ENCODE measurements at regions not wholly inside any gene's neighbourhood (a gene's known extent, or its start where the extent isn't known, plus 50 kb on each side); places are given as distances from the start of the nearest gene placed in this dataset.

DNA sequence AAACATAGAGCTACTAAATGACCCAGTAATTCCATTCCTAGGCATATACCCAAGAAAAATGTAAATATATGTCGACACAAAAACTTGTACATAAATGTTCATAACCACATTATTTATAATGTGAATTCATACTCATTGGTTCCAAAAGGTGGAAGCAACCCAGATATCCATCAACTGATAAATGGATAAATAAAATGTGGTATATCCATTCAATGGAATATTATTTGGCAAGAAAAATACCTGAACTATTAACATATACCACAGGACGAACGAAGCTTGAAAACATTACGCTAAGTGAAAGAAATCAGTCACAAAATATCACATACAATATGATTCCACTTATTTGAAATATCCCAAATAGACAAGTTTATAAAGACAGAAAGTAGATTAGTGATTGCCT lies 99.0 kb upstream of the SOX5 start:
- TF ChIP-seq POLR2AphosphoS5 (IDR thresholded peaks at IDR 0.05) (no peak), POLR2A (IDR thresholded peaks at IDR 0.05) (no peak)
- TF ChIP-seq, protein P1, sequence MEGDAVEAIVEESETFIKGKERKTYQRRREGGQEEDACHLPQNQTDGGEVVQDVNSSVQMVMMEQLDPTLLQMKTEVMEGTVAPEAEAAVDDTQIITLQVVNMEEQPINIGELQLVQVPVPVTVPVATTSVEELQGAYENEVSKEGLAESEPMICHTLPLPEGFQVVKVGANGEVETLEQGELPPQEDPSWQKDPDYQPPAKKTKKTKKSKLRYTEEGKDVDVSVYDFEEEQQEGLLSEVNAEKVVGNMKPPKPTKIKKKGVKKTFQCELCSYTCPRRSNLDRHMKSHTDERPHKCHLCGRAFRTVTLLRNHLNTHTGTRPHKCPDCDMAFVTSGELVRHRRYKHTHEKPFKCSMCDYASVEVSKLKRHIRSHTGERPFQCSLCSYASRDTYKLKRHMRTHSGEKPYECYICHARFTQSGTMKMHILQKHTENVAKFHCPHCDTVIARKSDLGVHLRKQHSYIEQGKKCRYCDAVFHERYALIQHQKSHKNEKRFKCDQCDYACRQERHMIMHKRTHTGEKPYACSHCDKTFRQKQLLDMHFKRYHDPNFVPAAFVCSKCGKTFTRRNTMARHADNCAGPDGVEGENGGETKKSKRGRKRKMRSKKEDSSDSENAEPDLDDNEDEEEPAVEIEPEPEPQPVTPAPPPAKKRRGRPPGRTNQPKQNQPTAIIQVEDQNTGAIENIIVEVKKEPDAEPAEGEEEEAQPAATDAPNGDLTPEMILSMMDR (IDR thresholded peaks at IDR 0.05) = no peak
- intact Hi-C loops (cut with DNase I; ENCODE audit: low total_unique reads) = no loop called here
- no peak overlapping the region for H3K27ac ChIP-seq

DNA sequence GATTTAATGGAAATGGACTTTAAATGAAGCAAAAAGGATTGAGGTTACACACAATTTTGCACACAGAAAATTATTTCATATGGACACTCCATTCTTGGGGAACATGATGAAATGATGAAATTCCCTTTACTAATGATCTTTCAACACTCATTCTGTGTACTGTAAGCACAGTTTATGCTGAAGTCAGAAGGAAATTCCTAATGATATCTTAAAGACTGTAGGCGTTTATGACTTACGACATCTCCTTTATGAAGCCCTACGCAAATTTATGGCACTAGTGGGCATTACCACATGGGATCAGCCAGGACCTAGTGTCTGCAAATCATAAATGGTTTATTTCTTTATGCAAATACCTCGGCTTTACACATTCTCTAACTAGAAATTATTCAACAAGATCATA lies 97.9 kb upstream of the SOX5 start:
- intact Hi-C loops (cut with DNase I; ENCODE audit: low total_unique reads) = no loop called here
- H3K27me3 ChIP-seq = no peaks in the 10 kb centered on the region
- TF ChIP-seq POLR2AphosphoS5 (IDR thresholded peaks at IDR 0.05) (no peak), POLR2A (IDR thresholded peaks at IDR 0.05) (no peak)
- TF ChIP-seq, protein P1 (IDR thresholded peaks at IDR 0.05) = no peak
- no peak overlapping the region for H3K27ac ChIP-seq
- H3K36me3 ChIP-seq = no peaks in the 10 kb centered on the region
- no peak for DNase-seq (ENCODE audit: low spot score in 2 of 2)
- H3K4me3 ChIP-seq = no peak overlapping the region
- H3K9me3 ChIP-seq = peaks cover 0 to 3% of the 10 kb centered on the region in 2 donors
- no peaks in the 10 kb centered on the region for H3K4me1 ChIP-seq

More for the DNA sequence above, 99.0 kb upstream of the SOX5 start:
- H3K4me1 ChIP-seq = no peaks in the 10 kb centered on the region
- DNase-seq (ENCODE audit: low spot score in 2 of 2) = no peak
- H3K27me3 ChIP-seq = no peaks in the 10 kb centered on the region
- H3K36me3 ChIP-seq = no peaks in the 10 kb centered on the region
- no peak overlapping the region for H3K4me3 ChIP-seq
- H3K9me3 ChIP-seq = peaks cover 0 to 3% of the 10 kb centered on the region in 2 donors

DNA sequence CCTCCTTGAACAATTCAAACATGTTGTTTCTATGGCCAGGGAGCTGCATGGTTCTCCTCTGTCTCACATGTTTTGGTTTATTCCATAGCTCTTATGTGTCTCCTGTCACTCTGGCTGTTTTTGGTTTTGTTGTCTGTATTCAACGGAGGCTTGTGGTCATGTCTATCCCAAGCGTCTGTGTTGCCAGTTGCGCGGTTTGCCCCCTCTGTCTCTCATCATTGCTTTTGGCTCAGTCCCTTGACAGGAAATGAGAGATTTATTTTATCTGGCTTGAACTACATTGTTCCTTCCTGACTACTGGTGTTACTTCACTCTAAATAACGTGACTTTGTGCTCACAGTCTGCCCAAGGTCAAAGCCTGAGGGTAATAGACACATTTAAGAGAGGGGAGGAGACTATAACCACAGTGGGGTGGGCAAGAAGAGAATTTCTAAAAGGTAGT lies 96.4 kb upstream of the SOX5 start:
- H3K27ac ChIP-seq = no peak overlapping the region
- H3K9me3 ChIP-seq = peaks cover 0 to 3% of the 10 kb centered on the region in 2 donors
- no peak for TF ChIP-seq POLR2A (IDR thresholded peaks at IDR 0.05)
- TF ChIP-seq, protein P1 (IDR thresholded peaks at IDR 0.05) = no peak
- TF ChIP-seq POLR2AphosphoS5 (IDR thresholded peaks at IDR 0.05) = no peak
- H3K4me3 ChIP-seq = no peak overlapping the region
- no peak for DNase-seq (ENCODE audit: low spot score in 2 of 2)
- H3K4me1 ChIP-seq = no peaks in the 10 kb centered on the region
- intact Hi-C loops (cut with DNase I; ENCODE audit: low total_unique reads) = no loop called here
- no peaks in the 10 kb centered on the region for H3K27me3 ChIP-seq
- H3K36me3 ChIP-seq = no peaks in the 10 kb centered on the region

DNA sequence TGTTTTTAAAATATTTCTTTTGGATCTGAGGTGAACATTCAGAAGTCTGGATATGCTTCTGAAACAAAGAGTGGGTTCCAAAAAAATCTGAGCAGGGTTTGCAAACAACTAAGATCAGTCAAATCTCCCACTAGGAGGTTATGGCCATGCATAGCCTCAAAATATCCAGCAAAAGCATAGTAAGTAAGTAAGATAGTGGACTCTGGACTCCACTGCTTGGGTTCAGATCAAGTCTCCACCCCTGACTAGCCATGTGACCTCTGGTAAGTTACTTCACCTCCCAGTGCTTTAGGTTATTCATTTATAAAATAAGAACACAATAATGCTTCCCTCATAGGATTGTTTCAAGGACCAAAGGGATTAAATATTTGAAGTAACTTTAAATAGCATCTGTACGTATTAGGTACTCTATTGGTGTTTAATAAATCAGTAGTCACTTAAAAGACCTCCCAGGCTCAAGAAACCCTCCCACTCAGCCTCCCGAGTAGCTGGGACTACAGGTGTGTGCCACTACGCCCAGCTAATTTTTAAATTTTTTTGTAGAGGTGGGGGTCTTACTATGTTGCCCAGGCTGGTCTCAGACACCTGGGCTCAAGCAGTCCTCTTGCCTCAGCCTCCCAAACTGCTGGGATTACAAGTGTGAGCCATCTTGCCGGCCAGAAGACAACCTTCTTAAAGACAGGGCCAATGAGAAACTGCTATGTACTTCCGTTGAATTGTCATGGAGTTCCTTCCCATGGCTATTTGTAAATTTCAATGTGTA lies 95.7 kb upstream of the SOX5 start:
- DNase-seq (ENCODE audit: low spot score in 2 of 2) = no peak
- H3K27me3 ChIP-seq = no peaks in the 10 kb centered on the region
- intact Hi-C loops (cut with DNase I; ENCODE audit: low total_unique reads) = no loop called here
- no peak overlapping the region for H3K4me3 ChIP-seq
- H3K36me3 ChIP-seq = no peaks in the 10 kb centered on the region
- H3K27ac ChIP-seq = no peak overlapping the region
- no peaks in the 10 kb centered on the region for H3K4me1 ChIP-seq
- TF ChIP-seq POLR2AphosphoS5 (IDR thresholded peaks at IDR 0.05) (no peak), POLR2A (IDR thresholded peaks at IDR 0.05) (no peak)
- TF ChIP-seq, protein P1 (IDR thresholded peaks at IDR 0.05) = no peak
- H3K9me3 ChIP-seq = peaks cover 0 to 3% of the 10 kb centered on the region in 2 donors

DNA sequence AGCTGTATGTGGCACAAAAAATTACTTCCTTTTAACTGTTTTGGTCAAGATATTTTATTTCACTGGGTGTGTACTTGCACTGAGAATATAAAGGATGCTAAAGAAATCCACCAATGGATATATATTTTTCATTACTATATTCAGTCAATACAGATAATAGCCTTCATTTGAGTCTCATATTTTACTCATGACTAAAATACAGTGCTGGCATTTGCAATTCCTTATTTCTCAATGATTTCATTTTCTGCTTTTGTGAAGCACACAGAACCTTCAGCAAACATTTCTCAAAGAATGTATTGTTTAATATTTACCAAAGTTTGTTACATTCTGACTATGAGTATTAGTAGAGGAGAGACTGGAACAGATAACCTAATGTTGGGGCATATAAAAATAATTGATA lies 93.2 kb upstream of the SOX5 start:
- no peaks in the 10 kb centered on the region for H3K27me3 ChIP-seq
- no peak overlapping the region for H3K4me3 ChIP-seq
- H3K27ac ChIP-seq = no peak overlapping the region
- H3K4me1 ChIP-seq = no peaks in the 10 kb centered on the region
- no peaks in the 10 kb centered on the region for H3K36me3 ChIP-seq
- TF ChIP-seq POLR2AphosphoS5 (IDR thresholded peaks at IDR 0.05) = no peak
- TF ChIP-seq, protein P1 (IDR thresholded peaks at IDR 0.05) = no peak
- TF ChIP-seq POLR2A (IDR thresholded peaks at IDR 0.05) = no peak
- intact Hi-C loops (cut with DNase I; ENCODE audit: low total_unique reads) = no loop called here
- DNase-seq (ENCODE audit: low spot score in 2 of 2) = no peak
- no peaks in the 10 kb centered on the region for H3K9me3 ChIP-seq

All from breast epithelium (tissue), 4 donors.